Esophagus muscularis mucosa (tissue), 4 donors: ENCODE measurements at regions not wholly inside any gene's neighbourhood (a gene's known extent, or its start where the extent isn't known, plus 50 kb on each side); places are given as distances from the start of the nearest gene placed in this dataset.

ENCODE experiments used
- EP300 ChIP-seq: sonication (generic); formaldehyde crosslinking; IDR thresholded peaks from one replicate; pipeline ENCODE4 v1.6.1; 2017; ENCODE audit warnings: antibody characterized with exemption
- POLR2A ChIP-seq: fragments of 450-650 bp; IDR thresholded peaks from one replicate; pipeline ENCODE4 v1.6.1; 2017; ENCODE audit warnings: antibody characterized with exemption, moderate library complexity, mild to moderate bottlenecking, low read depth
- POLR2AphosphoS5 ChIP-seq, 2 donors: sonication (generic); formaldehyde crosslinking; IDR thresholded peaks; one replicate each; pipeline ENCODE4 v1.6.1; 2017; ENCODE audit warnings: antibody characterized with exemption in 2 of 2
- TF ChIP-seq, protein P1 (sequence below), 3 experiments: fragments of 200-600 bp in 2 of 3; fragments of 450-650 bp in 1 of 3; sonication (generic) in 2 of 3; IDR thresholded peaks; one replicate each; pipeline ENCODE4 v1.5.1; 2017 to 2019; ENCODE audit warnings: antibody characterized with exemption in 3 of 3, mild to moderate bottlenecking in 2 of 3, moderate library complexity in 1 of 3

DNA sequence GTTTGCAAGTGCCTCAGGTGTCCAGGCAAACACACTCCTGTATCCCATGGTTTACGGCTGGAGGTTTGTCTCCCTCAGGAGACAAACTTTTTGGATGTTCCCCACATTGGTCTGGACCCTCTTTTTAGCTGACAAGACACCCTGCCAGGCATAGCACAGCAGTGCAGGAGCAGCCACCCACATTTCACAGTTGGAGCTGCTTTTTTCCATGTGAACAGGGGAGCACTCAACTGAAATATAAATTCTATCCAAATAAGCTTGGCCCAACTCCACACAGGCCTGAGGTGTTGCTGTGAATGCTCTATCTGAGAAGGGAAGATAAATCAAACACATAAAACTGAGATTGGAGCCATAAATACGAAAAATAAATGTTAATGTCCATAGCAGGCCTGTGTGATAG is 501.3 kb upstream of the IL12A start:
- TF ChIP-seq POLR2A (no peak), POLR2AphosphoS5 (IDR thresholded peaks at IDR 0.05) (no peak), EP300 (no peak)
- TF ChIP-seq, protein P1, sequence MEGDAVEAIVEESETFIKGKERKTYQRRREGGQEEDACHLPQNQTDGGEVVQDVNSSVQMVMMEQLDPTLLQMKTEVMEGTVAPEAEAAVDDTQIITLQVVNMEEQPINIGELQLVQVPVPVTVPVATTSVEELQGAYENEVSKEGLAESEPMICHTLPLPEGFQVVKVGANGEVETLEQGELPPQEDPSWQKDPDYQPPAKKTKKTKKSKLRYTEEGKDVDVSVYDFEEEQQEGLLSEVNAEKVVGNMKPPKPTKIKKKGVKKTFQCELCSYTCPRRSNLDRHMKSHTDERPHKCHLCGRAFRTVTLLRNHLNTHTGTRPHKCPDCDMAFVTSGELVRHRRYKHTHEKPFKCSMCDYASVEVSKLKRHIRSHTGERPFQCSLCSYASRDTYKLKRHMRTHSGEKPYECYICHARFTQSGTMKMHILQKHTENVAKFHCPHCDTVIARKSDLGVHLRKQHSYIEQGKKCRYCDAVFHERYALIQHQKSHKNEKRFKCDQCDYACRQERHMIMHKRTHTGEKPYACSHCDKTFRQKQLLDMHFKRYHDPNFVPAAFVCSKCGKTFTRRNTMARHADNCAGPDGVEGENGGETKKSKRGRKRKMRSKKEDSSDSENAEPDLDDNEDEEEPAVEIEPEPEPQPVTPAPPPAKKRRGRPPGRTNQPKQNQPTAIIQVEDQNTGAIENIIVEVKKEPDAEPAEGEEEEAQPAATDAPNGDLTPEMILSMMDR (IDR thresholded peaks at IDR 0.05), result no peak
